ENCODE measurements at regions not wholly inside any gene's neighbourhood (a gene's known extent, or its start where the extent isn't known, plus 50 kb on each side); places are given as distances from the start of the nearest gene placed in this dataset.
"Not testable (repeated sequence)": the region's sequence is repeated elsewhere in the genome, so short reads cannot be mapped to it uniquely, and the experiment has no call there.

- ChIA-PET POLR2A (no interaction called here), CTCF (interaction anchor here (0.9 kb wide), 1 partner anchor 112 kb away, joined by 3 read pairs; no protein-coding TSS in a partner anchor)
- Mint-ChIP-seq H3K4me3 (no peak overlapping the region), H3K4me1 (peaks cover 4% of the 10 kb centered on the region), H3K27ac (no peak overlapping the region), H3K27me3 (peaks cover 3% of the 10 kb centered on the region), H3K9me3 (ENCODE audit: low read depth) (no peaks in the 10 kb centered on the region), H3K36me3 (ENCODE audit: low read depth) (no peaks in the 10 kb centered on the region)
- DNase-seq (no peak), ATAC-seq (no peak)
- intact Hi-C loops (cut with DNase I, micrococcal nuclease): no loop called here
Observed at GRCh38 chr3:8298021-8298954, 203.3 kb upstream of the LMCD1 start.

DNA sequence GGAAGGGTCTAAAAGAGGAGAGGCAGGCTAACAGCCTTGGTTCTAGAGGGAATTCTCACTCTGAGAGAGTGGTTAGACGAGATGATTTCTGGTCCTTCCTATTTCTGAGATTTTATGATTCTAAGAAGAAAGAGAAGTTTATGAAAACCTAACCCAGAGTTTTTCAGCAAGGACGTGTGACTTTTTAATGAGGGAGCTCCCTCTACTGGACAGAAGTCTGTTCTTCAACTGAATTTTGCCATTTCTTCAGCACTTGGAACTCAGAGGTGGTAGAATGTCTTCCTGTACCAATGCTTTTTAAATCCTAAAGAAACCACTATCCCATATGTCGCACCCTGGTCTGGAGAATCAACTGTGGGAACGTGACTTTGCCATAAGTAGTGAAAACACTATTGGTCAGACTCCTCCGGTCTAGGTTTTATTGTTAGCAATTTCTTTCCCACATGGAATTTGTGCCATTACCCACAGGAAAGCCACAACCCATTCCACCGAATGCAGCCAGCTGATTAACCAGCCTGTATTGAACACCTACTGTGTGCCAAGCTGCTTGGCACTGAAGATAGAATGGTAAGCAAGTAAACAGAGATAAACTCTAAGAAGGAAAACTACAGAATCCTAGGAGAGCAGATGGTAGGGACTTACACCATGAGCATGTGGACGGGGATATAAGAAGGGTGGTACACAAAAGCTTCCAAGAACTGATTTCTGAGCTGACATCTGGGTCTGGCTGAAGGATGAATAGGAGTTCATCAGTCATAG, 199.5 kb upstream of the LMCD1 start:
- POLR2A ChIA-PET: interaction anchor here (0.6 kb wide), 1 partner anchor 95 kb away, joined by 6 read pairs; no protein-coding TSS in a partner anchor
- Mint-ChIP-seq H3K4me1 (peaks cover 4% of the 10 kb centered on the region), H3K27me3 (no peaks in the 10 kb centered on the region), H3K9me3 (ENCODE audit: low read depth) (no peaks in the 10 kb centered on the region), H3K27ac (no peak overlapping the region), H3K4me3 (no peak overlapping the region), H3K36me3 (ENCODE audit: low read depth) (no peaks in the 10 kb centered on the region)
- peak; percentile 26 for ATAC-seq
- no peak for DNase-seq
- CTCF ChIA-PET: interaction anchor here (0.6 to 2.4 kb wide), 11 partner anchors 8 to 741 kb away, joined by 3 to 9 read pairs (median 3); no protein-coding TSS in a partner anchor
- intact Hi-C loops (cut with DNase I, micrococcal nuclease): no loop called here

GRCh38 chr3:8303466-8303865, 198.2 kb upstream of the LMCD1 start:
- DNase-seq (no peak), ATAC-seq (no peak)
- CTCF ChIA-PET: interaction anchor here (0.6 to 1.3 kb wide), 3 partner anchors 10 to 162 kb away, joined by 3 read pairs; no protein-coding TSS in a partner anchor
- H3K9me3 Mint-ChIP-seq (ENCODE audit: low read depth): no peaks in the 10 kb centered on the region
- no peaks in the 10 kb centered on the region for H3K27me3 Mint-ChIP-seq
- POLR2A ChIA-PET: no interaction called here
- peaks cover 4% of the 10 kb centered on the region for H3K4me1 Mint-ChIP-seq
- H3K27ac Mint-ChIP-seq: no peak overlapping the region
- intact Hi-C loops (cut with DNase I, micrococcal nuclease): no loop called here
- H3K4me3 Mint-ChIP-seq: no peak overlapping the region
- no peaks in the 10 kb centered on the region for H3K36me3 Mint-ChIP-seq (ENCODE audit: low read depth)

DNA sequence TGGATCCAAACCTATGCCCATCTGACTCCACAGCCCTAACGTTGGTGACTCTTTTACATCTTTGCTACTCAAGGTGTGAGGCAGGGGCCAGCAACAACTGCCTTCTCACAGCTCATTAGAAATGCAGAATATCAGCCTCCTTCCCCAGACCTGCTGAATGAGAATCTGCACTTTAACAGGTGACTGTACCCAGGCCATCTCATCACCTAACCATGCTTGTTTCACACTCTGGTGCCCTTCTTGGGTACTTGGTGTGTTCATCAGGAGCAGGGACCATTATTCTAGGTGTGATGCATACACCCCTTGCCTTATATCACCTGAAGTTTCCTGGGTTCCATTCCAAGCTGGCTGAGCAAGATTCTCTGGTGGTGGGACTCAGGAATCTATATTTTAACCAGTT, 196.3 kb upstream of the LMCD1 start:
- no peak for DNase-seq
- Mint-ChIP-seq H3K27me3 (no peaks in the 10 kb centered on the region), H3K27ac (no peak overlapping the region), H3K36me3 (ENCODE audit: low read depth) (no peaks in the 10 kb centered on the region), H3K4me3 (no peak overlapping the region), H3K4me1 (peaks cover 4% of the 10 kb centered on the region), H3K9me3 (ENCODE audit: low read depth) (peaks cover 2% of the 10 kb centered on the region)
- ChIA-PET CTCF (no interaction called here), POLR2A (no interaction called here)
- no peak for ATAC-seq
- intact Hi-C loops (cut with DNase I, micrococcal nuclease): no loop called here

DNA sequence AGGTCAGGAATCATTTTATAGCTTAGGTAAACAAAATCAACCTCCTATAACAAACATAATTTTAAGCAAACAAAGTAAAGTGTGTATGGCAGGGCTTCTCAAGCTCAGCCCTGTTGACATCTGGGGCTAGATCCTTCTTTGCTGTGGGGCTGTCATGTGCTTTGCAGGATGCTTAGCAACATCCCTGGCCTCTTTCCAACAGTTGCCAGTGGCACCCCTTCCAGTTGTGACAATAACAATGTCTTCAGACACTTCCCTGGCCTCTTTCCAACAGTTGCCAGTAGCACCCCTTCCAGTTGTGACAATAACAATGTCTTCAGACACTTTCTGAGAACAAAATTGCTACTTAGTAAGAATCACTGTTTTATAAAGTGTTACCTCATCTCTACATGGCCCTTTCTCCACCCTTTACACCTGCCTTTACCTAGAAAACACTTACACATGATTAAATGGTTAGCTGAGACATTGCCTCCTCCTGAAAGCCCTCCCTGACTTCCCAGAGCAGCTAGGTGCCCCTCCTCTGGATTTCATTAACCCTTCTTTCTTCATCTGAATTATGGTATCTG, 194.0 kb upstream of the LMCD1 start:
- Mint-ChIP-seq H3K27me3 (peaks cover under 1% of the 10 kb centered on the region), H3K4me1 (no peaks in the 10 kb centered on the region), H3K27ac (no peak overlapping the region), H3K36me3 (ENCODE audit: low read depth) (no peaks in the 10 kb centered on the region), H3K9me3 (ENCODE audit: low read depth) (peaks cover 2% of the 10 kb centered on the region), H3K4me3 (no peak overlapping the region)
- CTCF ChIA-PET: interaction anchor here (0.9 kb wide), 1 partner anchor 110 kb away, joined by 3 read pairs; no protein-coding TSS in a partner anchor
- intact Hi-C loops (cut with DNase I, micrococcal nuclease): no loop called here
- no peak for ATAC-seq
- POLR2A ChIA-PET: no interaction called here
- no peak for DNase-seq

GRCh38 chr3:8311321-8311720, 190.3 kb upstream of the LMCD1 start:
- ChIA-PET CTCF (interaction anchor here (2.0 kb wide), 1 partner anchor 10 kb away, joined by 9 read pairs; no protein-coding TSS in a partner anchor), POLR2A (no interaction called here)
- Mint-ChIP-seq H3K9me3 (ENCODE audit: low read depth) (peaks cover 2% of the 10 kb centered on the region), H3K36me3 (ENCODE audit: low read depth) (no peaks in the 10 kb centered on the region), H3K4me1 (no peaks in the 10 kb centered on the region), H3K4me3 (no peak overlapping the region), H3K27ac (no peak overlapping the region), H3K27me3 (peaks cover 2% of the 10 kb centered on the region)
- no peak for ATAC-seq
- intact Hi-C loops (cut with DNase I, micrococcal nuclease): no loop called here
- no peak for DNase-seq

GRCh38 chr3:8312685-8313084, 188.9 kb upstream of the LMCD1 start:
- CTCF ChIA-PET: interaction anchor here (0.6 to 0.7 kb wide), 2 partner anchors 35 to 103 kb away, joined by 3 to 4 read pairs; no protein-coding TSS in a partner anchor
- Mint-ChIP-seq H3K27me3 (peaks cover 2% of the 10 kb centered on the region), H3K4me1 (no peaks in the 10 kb centered on the region), H3K27ac (no peak overlapping the region), H3K4me3 (no peak overlapping the region), H3K36me3 (ENCODE audit: low read depth) (no peaks in the 10 kb centered on the region), H3K9me3 (ENCODE audit: low read depth) (peaks cover 2% of the 10 kb centered on the region)
- intact Hi-C loops (cut with DNase I, micrococcal nuclease): no loop called here
- ATAC-seq (no peak), DNase-seq (no peak)
- POLR2A ChIA-PET: no interaction called here

DNA sequence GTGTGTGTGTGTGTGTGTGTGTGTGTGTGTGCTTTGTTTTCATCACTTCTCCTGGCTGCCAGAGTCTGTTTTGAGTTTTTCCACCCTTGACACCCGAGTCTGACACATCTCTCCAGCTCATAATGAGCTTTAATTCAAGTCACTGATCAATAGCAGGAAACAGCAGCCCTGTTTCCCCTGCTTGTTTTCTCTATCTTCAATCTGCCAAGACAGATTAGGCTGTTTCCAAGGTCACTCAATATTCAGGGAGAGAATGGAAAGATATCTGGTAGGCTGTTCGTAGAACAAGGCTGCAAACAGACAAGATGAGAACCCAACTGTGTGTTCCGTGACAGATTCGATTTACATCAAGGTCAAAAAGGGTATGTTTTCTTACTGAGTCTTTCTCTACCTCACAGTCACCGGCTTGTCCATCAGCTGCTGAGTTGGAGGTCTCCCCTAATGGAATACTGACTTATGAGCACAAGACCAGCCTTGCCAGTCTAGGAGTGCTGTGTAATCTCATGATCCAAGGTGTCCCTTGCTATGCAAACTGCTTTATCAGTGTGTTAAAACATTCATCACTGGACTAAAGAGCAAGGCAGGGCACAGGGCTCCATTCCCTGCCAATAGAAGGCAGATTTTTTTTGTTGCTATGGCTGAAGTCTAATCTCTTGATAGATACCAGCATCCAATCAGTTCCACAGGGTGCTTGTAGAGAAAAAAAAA, 187.9 kb upstream of the LMCD1 start:
- CTCF ChIA-PET: interaction anchor here (0.7 to 0.9 kb wide), 2 partner anchors 11 to 102 kb away, joined by 3 read pairs; no protein-coding TSS in a partner anchor
- peaks cover 2% of the 10 kb centered on the region for H3K27me3 Mint-ChIP-seq
- H3K4me1 Mint-ChIP-seq: no peaks in the 10 kb centered on the region
- H3K4me3 Mint-ChIP-seq: no peak overlapping the region
- ATAC-seq: no peak
- H3K27ac Mint-ChIP-seq: no peak overlapping the region
- POLR2A ChIA-PET: no interaction called here
- H3K9me3 Mint-ChIP-seq (ENCODE audit: low read depth): peaks cover 2% of the 10 kb centered on the region
- H3K36me3 Mint-ChIP-seq (ENCODE audit: low read depth): no peaks in the 10 kb centered on the region
- no peak for DNase-seq
- intact Hi-C loops (cut with DNase I, micrococcal nuclease): no loop called here

GRCh38 chr3:8315526-8315925, 186.1 kb upstream of the LMCD1 start:
- H3K4me1 Mint-ChIP-seq; H3K27ac Mint-ChIP-seq; ATAC-seq; H3K27me3 Mint-ChIP-seq; CTCF ChIA-PET; DNase-seq; intact Hi-C loops (cut with DNase I, micrococcal nuclease); H3K9me3 Mint-ChIP-seq (ENCODE audit: low read depth); H3K4me3 Mint-ChIP-seq; H3K36me3 Mint-ChIP-seq (ENCODE audit: low read depth); POLR2A ChIA-PET: not testable (repeated sequence)

DNA sequence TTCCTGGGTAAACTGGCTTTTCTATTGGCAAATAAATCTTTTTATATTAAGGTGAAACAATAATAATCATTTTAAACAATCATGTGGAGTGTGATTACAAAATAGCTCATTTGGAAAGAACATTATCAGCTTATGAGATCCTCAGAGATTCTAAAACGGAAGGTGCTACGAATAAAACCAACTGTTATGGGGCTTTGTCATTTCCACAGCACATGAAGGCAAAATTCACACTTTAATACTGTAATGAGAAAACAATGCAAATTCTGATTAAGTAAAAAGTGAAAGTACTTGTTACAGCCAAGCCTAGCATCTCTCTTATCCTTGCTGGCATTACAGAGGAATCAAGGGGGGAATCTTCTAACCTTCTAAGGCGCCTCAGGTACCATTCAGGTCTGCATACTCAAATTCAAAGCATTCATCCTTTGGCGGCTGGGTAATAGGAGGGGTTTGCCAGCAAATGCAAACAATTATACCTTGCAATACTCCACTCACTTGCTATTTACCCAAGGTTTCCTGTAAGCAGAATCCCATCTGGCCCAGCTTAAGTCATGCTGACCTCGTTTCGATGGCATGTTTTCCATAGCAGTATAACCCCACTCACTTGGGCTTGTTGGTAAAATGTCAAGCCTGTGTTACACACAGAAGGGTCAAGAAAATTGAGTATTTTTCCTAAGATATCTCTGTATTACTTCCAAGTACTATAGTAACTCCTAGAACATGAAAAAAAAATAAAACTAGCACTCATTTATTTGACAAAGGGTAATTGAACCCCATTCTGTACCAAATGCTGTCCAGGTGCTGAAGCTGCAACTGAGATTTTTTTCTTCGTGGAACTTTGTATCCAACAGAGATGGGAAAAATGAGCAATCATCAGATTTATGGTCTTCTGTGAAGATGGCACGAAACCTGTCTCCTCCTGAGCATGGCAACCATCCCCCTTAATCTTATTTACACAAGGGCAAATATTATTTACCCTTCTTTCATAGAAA, 183.7 kb upstream of the LMCD1 start:
- ATAC-seq: no peak
- Mint-ChIP-seq H3K4me1 (no peaks in the 10 kb centered on the region), H3K27me3 (no peaks in the 10 kb centered on the region), H3K4me3 (no peak overlapping the region), H3K36me3 (ENCODE audit: low read depth) (no peaks in the 10 kb centered on the region), H3K27ac (no peak overlapping the region), H3K9me3 (ENCODE audit: low read depth) (no peaks in the 10 kb centered on the region)
- DNase-seq: no peak
- POLR2A ChIA-PET: no interaction called here
- CTCF ChIA-PET: interaction anchor here (0.6 to 1.0 kb wide), 4 partner anchors 14 to 592 kb away, joined by 3 to 4 read pairs (median 3); no protein-coding TSS in a partner anchor
- intact Hi-C loops (cut with DNase I, micrococcal nuclease): no loop called here

Data from activated CD4-positive, alpha-beta T cell treated with anti-CD3 and anti-CD28 coated beads for 36 hours (primary cell).